Ovary (tissue), 3 donors: ENCODE measurements at regions not wholly inside any gene's neighbourhood (a gene's known extent, or its start where the extent isn't known, plus 50 kb on each side); places are given as distances from the start of the nearest gene placed in this dataset.

Experiments
- CTCF ChIP-seq, 3 donors: fragments of 450-650 bp in 2 of 3; fragments of 200-600 bp in 1 of 3; IDR thresholded peaks; one replicate each; pipeline versions ENCODE4 v1.5.1 to v1.8.0; 2016 to 2022; ENCODE audit warnings: antibody characterized with exemption in 3 of 3, mild to moderate bottlenecking in 1 of 3
- POLR2A ChIP-seq: fragments of 450-650 bp; IDR thresholded peaks from one replicate; pipeline ENCODE4 v1.6.1; 2017; ENCODE audit warnings: antibody characterized with exemption, mild to moderate bottlenecking, moderate library complexity
- donor health status: DM: no; HTN: no; CAD: no.

- TF ChIP-seq CTCF (IDR thresholded peaks at IDR 0.05) (no peak), POLR2A (no peak)
Observed at GRCh38 chr21:18524097-18524880, 120.7 kb upstream of the TMPRSS15 start.
